ENCODE measurements at regions not wholly inside any gene's neighbourhood (a gene's known extent, or its start where the extent isn't known, plus 50 kb on each side); places are given as distances from the start of the nearest gene placed in this dataset.
A peak's percentile ranks its signal among the peaks of the same experiment; 100 is the strongest.
"Not testable (repeated sequence)": the region's sequence is repeated elsewhere in the genome, so short reads cannot be mapped to it uniquely, and the experiment has no call there.

DNA sequence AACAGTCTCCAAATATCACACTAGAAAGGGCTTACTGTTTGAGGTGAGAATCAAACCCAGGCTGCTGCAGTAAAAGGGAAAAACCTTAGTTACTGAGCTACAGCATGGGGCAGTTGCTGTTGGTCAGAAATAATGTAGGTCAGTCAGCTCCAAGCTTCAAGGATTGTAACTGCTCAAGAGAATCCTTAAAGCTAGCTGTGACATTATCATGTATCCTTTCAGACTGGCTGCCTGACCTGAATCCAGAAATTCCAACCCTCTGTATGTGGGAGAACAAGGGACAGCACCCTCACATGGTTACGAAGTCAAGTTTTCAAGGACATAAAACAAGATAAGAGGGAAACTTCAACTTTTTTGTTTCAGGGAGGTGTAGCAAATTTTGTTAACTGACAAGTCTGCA lies 365.9 kb upstream of the NPAP1 start:
- DNase-seq (ENCODE audit: low read depth), result not testable (repeated sequence)

DNA sequence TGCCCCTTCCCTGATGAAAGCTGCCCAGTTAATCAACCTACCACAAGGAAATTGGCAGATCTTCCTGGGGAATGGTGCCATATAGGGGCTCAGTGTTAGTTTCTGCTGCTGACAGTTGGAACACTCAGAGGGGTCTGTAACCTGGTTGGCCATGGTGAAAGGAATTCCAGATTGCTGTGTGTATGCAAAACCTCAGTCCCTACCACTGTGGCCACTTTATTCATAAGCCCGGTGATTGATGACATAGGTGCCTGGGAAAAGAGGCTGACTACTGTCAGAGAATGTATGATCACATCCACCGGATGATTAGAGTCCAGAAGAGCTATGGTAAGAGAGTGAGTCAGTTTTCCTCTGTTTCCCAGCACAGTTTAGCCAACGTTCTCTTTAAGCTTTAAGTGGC lies 363.9 kb upstream of the NPAP1 start:
- DNase-seq (ENCODE audit: low read depth), result peak; percentile 61

DNA sequence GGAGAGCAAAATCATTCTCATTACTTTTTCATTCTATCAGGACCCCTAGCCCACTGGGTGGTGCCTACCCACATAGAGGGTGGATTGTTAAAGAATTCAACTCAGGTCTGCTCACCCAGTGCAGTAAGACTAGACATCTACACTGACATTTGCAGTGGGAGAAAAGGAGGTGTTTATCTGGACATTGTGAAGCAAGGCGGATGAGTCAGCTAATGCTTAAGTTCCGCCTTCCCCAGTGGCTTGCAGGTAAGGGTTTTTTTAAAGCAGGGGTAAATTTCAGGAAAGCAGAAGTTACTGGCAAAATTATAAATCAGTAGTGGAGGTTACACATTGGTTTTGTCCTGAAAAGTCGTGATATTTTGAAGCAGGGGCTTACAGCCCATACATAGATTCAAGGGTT lies 359.2 kb upstream of the NPAP1 start:
- DNase-seq (ENCODE audit: low read depth), result not testable (repeated sequence)

DNA sequence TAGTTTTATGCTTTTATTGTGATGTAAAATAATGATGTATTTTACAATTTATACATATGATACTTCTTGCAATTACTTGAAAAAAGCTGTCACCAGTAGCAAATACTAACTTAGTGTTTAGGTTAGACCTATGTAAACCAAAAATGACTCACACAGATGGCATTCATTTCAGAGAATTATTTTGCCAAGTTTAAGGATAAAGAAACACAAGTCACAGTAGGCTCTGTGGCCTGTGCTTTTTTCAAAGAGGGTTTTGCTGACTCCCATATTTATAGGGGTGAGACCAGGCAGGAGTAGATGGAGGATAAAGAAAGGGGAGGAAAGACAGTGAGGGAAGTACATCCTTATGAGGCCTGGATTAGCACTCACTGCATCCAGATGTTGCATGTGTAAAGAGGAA lies 356.6 kb upstream of the NPAP1 start:
- peak; percentile 41 for DNase-seq (ENCODE audit: low read depth)

DNA sequence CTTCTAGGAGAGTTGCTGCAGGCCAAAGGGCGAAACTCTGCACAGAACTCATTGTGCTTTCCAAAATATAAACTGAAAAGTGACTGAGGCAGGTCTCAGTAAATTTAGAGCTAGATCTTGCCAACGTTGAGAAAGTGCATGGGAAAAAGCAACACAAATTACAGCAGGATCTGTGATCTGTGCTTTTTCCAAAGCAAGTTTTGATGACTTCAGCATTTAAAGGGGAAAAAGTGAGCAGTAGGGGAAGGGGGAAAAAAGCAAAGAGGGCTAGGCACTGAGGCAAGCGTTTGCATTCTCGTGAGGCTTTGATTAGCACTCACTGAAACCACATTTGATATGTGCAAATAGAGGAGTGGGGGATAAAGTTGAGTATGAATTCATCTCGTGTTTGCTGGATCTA lies 351.5 kb upstream of the NPAP1 start:
- not testable (repeated sequence) for DNase-seq (ENCODE audit: low read depth)

DNA sequence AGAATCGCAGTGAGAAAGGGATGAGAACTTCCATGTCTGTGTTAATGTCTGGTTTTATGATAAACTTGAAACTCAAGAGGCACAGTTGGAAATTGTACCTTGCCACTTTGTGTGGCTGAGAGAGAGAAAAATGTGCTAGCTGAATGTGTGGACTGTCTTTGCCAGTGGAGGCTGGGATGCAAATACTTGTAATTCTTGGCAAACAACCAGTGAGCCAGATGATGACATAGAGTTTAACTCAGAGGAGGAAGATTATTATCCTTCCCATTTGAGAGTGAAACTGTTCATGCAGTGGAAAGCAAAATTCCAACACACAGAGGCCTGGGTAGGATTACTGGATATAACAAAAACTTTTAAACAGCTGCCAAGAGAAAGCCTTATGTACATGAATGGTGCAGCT lies 349.1 kb upstream of the NPAP1 start:
- peak; percentile 62 for DNase-seq (ENCODE audit: low read depth)

DNA sequence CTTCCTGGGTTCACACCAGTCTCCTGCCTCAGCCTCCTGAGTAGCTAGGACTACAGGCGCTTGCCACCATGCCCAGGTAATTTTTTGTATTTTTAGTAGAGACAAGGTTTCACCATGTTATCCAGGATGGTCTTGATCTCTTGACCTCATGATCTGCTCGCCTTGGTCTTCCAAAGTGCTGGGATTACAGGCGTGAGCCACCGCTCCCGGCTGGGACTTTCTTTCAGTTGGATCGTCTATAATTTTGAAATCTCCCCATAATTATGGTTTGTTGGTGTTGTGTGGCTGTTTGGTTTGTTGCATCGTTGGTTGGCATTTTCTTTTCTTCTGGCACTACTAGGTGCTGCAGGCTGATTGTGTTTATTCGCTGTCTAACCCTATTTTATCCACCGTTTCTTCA lies 343.6 kb upstream of the NPAP1 start:
- not testable (repeated sequence) for DNase-seq (ENCODE audit: low read depth)

DNA sequence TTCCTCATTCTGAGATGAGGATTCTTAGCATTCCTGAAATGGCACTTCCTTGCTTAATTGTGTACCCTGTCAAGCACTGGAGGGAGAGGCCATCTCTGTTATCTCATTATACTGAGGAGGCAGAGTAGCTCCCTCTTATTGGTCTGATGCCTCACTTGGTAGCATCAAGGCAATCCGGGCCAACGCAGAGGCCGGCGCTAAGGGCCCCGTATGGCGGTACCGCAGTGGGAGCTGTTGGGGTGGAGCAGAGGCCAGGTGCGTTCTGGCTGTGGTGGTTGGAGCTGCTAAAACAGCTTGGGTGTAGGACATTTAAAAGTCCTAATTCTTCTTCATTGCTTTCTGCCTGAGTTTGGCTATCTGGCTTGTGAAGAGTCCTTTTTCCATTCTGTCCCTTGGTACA lies 333.7 kb upstream of the NPAP1 start:
- DNase-seq (ENCODE audit: low read depth), result not testable (repeated sequence)

DNA sequence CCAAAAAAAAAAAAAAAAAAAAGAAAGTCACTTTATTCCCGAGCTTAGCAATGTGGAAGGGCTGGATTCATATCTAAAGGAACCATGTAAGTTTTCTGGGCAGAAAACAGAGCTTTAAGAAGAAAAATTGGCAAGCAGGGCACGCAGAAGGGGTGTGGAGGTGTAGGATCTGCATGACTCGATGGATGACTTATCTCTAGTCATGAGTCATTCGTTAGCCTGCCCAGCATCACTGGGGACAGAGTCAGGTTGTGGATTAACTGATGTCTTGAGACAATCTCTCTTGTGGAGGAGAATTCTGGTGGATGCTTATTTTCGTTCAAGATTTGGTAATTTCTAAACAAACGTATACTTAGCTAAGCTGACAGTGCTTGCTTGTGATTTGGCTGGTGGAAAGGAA lies 322.8 kb upstream of the NPAP1 start:
- peak; percentile 45 for DNase-seq (ENCODE audit: low read depth)

DNA sequence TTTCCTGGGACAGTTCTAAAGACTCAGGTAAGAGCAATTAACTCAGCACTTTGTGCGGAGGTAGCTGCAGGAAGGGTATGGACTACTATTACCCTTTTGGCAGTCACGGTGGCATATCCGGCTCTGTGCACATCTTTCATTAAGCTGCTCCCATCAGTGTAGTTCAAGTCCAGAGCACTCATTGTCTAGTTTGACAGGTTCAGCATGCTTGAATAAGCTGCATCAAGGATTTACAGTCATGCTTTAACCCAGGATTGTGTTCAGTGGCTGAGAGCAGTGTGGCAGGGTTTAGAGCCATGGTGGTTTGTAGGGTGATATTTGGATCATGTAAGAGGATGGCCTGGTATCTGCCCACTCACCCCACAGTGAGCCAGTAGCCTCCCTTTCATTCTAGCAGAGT lies 294.5 kb upstream of the NPAP1 start:
- not testable (repeated sequence) for DNase-seq (ENCODE audit: low read depth)

DNA sequence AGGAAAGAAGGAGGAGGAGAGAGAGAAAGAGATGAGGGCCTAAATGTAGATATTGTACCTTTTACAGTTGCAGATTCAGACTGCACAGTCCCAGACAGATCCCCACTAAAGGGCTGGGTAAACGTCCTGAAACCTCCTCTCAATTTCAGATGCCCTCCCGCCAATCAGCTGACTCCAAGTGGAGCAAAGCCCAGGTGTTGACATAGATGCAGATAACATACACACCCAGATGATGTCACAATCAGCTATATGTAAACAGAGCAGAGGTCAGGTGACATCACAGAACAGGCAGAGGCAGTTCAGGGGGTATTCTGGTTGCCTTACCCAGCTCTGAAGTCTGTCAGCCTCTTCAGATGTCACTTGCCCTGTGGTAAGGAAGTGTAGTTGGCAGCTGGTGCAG lies 290.3 kb upstream of the NPAP1 start:
- not testable (repeated sequence) for DNase-seq (ENCODE audit: low read depth)

DNA sequence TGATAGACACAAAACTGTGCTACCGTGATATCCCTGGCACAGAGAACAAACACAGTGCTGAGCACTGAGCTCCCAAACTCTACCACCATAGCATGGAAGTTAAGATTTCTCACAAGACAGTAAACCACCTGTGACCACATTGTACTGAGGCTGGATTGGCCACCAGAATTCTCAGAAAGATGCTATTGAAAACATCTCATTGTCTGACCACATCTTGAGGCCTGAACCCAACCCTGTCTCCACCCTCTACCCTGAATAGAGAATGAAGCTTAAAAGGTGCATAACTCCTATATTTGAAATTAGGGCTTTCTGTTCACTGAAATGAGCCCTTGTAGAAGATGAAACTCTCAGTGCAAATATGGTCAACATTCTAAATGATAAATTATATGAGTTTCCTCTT lies 281.3 kb upstream of the NPAP1 start:
- DNase-seq (ENCODE audit: low read depth), result no peak

DNA sequence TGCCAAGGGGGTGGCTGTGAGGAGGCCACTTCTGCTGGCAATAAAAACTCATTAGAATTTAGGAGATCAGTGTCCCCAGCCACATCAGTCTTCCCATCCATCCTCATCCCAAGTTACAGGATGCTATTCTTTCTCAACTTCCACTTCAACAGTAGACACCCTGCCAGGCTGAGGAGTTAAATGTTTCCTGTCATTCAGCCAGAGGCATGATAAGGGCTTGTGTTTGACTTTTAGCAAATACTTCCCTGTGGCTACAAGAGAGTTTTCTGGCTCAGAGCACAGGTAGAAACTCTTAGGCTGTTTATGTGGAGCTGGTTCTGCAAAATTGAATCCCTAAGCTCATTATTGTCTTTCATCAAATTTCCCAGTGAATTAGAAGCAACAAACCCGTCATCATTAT lies 262.9 kb upstream of the NPAP1 start:
- not testable (repeated sequence) for DNase-seq (ENCODE audit: low read depth)

DNA sequence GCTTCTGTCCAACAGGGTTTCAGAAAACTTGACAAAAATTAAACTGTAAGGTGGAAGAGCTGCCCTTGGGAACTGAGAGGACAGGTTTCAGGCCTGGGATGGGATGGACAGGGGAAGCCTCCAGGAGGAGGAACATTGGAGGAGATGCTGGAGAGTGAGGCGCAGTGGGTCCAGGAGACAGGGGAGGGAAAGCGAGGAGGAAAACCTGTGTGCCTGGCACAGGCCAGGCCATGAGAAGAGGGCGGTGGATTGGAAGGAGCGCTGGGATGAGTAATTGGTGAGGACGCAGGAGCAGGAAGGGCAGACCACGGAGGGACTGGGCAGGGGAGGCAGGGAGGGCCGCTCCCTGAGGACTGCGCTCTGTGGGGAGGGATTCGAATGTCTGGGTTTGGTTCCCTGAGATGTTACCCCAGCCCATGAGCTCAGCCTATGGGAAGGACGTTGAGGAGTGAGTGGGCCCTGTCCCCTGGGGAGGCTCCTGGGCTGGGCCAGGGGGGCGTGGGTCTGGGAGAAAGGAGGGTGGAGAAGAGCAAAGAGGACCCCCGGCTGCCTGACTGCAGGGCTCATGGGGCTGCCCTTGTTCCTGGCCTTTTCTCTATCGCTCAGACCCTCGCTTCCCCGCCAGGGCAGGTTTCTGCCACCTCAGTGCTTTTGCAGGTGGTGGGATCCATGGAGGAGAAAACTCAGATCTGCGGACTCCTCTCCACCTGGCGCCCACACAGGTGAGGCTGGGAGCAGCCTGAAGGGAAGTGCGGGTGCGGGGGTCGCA lies 249.1 kb upstream of the NPAP1 start:
- DNase-seq (ENCODE audit: low read depth), result peak; percentile 39

DNA sequence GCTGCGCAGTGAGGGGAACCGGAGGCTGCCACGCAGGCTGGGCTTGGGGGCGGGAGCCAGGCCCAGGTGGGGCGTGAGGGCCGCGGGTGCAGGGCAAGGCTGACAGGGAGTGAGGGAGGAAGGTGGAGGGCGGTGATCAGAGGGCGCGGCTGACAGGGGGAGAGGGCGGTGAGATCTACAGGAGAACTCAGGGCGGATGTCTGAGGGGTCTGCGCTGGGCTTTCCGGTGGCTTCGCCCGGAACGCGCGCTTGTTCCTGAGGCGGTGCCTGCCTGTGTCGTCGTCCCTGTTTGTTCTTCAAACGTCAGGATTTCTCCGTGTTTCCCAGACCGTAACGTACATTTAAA lies 248.5 kb upstream of the NPAP1 start:
- peak; percentile 49 for DNase-seq (ENCODE audit: low read depth)

DNA sequence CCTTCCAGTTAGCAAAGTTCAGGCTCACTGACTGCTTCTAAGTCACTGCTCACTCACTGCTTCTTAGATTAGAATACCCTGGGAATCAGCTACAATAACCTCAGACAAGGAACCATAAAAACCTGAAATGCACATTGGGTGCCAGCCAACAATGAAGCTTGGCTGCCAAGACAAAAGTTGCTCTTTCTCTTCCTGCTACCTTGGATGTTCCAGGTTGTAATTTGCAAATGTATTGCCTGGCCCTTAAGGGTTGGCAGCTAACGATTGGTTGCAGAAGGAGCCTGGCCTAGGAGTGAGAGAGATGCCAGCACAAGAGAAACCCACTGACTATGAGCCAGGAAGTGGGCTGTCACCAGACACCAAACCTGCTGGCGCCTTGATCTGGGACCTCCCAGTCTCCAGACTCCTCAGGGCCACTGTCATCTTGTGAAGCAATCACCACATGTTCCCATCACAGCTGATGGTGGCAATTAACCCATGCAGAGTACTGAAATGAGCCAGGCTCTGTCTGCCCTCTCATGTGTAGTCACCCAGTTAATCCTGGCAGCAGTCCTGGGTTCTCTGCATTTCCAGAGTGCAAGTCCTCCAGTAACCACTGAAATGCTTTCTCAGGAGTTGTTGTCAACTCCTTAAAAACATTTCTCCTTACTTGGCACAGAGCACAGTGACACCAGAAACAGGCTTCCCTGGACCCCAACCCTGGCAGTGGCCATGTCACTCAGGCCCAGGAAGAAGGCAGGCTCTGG lies 240.3 kb upstream of the NPAP1 start:
- DNase-seq (ENCODE audit: low read depth), result not testable (repeated sequence)

DNA sequence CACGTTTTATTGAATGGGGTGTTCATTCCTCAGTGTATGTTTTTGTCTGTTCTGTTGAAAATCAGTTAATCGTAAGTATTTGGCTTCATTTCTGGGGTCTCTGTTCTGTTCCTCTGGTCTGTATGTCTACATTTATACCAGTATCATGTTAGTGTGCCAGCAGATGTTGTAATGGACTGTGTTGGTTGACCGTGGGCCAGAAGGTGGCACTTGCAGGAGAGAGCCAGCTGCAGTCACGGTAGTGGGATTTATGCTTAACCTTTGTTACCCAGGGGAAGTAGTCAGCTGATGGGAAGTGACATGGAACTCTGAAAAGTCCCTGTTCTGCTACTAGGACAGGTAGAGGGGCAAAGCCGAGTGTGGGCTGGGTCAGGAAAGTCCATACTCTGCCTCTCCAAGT lies 238.3 kb upstream of the NPAP1 start:
- not testable (repeated sequence) for DNase-seq (ENCODE audit: low read depth)

DNA sequence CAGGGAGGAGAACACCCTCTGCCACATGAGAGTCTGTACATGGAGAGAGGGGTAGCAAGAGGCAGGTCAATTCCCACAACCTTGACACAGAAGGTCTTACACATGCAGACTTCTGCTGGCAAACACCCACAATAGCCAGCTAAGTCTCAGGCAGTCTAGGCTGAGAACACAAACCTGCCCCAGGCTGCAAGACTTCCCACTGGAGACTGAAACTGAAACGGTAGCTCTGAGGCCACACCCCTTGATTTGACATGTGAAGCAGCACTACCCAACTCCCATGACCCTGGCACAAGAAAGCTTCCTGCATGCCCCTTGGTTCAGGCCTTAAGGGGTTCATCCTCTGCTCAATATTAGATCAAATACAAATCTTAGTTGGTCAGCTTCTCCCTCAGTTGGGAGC lies 237.8 kb upstream of the NPAP1 start:
- not testable (repeated sequence) for DNase-seq (ENCODE audit: low read depth)

DNA sequence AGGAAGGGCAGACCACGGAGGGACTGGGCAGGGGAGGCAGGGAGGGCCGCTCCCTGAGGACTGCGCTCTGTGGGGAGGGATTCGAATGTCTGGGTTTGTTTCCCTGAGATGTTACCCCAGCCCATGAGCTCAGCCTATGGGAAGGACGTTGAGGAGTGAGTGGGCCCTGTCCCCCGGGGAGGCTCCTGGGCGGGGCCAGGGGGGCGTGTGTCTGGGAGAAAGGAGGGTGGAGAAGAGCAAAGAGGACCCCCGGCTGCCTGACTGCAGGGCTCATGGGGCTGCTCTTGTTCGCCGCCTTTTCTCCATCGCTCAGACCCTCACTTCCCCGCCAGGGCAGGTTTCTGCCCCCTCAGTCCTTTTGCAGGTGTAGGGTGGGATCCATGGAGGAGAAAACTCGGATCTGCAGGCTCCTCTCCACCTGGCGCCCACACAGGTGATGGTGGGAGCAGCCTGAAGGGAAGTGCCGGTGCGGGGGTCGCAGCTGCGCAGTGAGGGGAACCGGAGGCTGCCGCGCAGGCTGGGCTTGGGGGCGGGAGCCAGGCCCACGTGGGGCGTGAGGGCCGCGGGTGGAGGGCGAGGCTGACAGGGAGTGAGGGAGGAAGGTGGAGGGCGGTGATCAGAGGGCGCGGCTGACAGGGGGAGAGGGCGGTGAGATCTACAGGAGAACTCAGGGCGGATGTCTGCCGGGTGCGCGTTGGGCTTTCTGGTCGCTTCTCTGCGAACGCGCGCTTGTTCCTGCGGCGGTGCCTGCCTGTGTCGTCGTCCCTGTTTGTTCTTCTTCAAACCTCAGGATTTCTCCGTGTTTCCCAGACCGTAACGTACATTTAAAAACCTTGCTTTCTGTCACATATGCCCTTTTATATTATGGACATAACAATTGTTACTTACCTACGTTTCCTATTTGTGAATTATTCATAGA lies 198.2 kb upstream of the NPAP1 start:
- DNase-seq (ENCODE audit: low read depth), result peak; percentile 57

DNA sequence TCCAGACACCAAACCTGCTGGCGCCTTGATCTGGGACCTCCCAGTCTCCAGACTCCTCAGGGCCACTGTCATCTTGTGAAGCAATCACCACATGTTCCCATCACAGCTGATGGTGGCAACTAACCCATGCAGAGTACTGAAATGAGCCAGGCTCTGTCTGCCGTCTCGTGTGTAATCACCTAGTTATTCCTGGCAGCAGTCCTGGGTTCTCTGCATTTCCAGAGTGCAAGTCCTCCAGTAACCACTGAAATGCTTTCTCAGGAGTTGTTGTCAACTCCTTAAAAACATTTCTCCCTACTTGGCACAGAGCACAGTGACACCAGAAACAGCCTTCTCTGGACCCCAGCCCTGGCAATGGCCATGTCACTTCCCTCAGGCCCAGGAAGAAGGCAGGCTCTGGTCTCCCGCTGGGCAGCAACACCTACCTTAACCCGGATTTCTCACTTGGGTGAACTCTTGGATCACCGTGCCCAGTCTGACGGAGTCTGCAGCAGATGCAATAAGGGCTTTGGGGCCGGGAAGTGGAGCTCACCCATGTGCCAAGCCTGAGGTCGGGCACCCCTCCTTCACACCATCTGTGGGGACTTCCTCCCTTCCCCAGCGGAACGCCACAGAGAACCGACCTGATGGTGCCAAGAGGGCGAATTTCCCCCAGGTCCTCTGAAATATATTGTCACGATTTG lies 189.5 kb upstream of the NPAP1 start:
- peak; percentile 56 for DNase-seq (ENCODE audit: low read depth)

DNA sequence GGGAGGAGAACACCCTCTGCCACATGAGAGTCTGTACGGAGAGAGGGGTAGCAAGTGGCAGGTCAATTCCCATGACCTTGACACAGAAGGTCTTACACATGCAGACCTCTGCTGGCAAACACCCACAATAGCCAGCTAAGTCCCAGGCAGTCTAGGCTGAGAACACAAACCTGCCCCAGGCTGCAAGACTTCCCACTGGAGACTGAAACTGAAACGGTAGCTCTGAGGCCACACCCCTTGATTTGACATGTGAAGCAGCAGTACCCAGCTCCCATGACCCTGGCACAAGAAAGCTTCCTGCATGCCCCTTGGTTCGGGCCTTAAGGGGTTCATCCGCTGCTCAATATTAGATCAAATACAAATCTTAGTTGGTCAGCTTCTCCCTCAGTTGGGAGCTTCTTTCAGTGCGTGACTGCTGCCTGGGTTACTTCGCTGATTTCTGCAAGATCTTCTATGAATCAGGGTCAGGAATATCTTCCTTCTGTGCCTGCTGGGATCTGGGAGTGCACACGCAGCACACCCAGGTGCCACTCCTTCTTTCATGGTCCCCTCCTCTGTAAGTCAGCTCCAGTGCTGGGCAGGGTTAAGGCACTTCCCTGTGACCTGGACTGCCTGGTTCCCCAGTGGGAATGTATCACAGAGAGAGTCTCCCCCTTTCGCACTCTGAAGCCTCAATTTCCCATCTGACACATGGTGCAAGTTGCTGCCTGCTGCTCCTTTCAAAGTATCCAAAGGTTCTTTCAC lies 187.2 kb upstream of the NPAP1 start:
- peak; percentile 17 for DNase-seq (ENCODE audit: low read depth)
